ENCODE measurements at regions not wholly inside any gene's neighbourhood (a gene's known extent, or its start where the extent isn't known, plus 50 kb on each side); places are given as distances from the start of the nearest gene placed in this dataset.

GRCh38 chr5:163033656-163034055, 403.7 kb upstream of the CCNG1 start:
- H3K9me3 ChIP-seq (ENCODE audit: control insufficient read depth, low read length): no peaks in the 10 kb centered on the region
- no peaks in the 10 kb centered on the region for H3K4me1 ChIP-seq (ENCODE audit: control insufficient read depth, insufficient read depth, low read length)
- no peak overlapping the region for H3K4me3 ChIP-seq (ENCODE audit: insufficient read depth, low read depth, low read length)
- H3K27ac ChIP-seq (ENCODE audit: insufficient read depth, low read depth, low read length, poor library complexity, severe bottlenecking): no peak overlapping the region
- WGBS, 2 experiments: 32 to 45% methylated on average over 2 to 3 of the region's 3 CpGs
- no peaks in the 10 kb centered on the region for H3K27me3 ChIP-seq (ENCODE audit: control insufficient read depth, insufficient read depth, low read length, poor library complexity, severe bottlenecking)
- H3K36me3 ChIP-seq (ENCODE audit: control insufficient read depth, insufficient read depth, low read length): no peaks in the 10 kb centered on the region

GRCh38 chr5:163041254-163041653, 396.1 kb upstream of the CCNG1 start:
- Histone ChIP-seq H3K36me3 (ENCODE audit: control insufficient read depth, insufficient read depth, low read length) (no peaks in the 10 kb centered on the region), H3K27ac (ENCODE audit: insufficient read depth, low read depth, low read length, poor library complexity, severe bottlenecking) (no peak overlapping the region), H3K4me3 (ENCODE audit: insufficient read depth, low read depth, low read length) (no peak overlapping the region), H3K9me3 (ENCODE audit: control insufficient read depth, low read length) (no peaks in the 10 kb centered on the region), H3K27me3 (ENCODE audit: control insufficient read depth, insufficient read depth, low read length, poor library complexity, severe bottlenecking) (no peaks in the 10 kb centered on the region), H3K4me1 (ENCODE audit: control insufficient read depth, insufficient read depth, low read length) (no peaks in the 10 kb centered on the region)
- 88 to 97% methylated on average over 1 of the region's 1 CpG for WGBS, 2 experiments

- H3K4me3 ChIP-seq (ENCODE audit: insufficient read depth, low read depth, low read length): no peak overlapping the region
- no peak overlapping the region for H3K27ac ChIP-seq (ENCODE audit: insufficient read depth, low read depth, low read length, poor library complexity, severe bottlenecking)
- WGBS, 2 experiments: 77 to 82% methylated on average over 3 of the region's 3 CpGs
- H3K36me3 ChIP-seq (ENCODE audit: control insufficient read depth, insufficient read depth, low read length): no peaks in the 10 kb centered on the region
- H3K27me3 ChIP-seq (ENCODE audit: control insufficient read depth, insufficient read depth, low read length, poor library complexity, severe bottlenecking): no peaks in the 10 kb centered on the region
- H3K9me3 ChIP-seq (ENCODE audit: control insufficient read depth, low read length): no peaks in the 10 kb centered on the region
- no peaks in the 10 kb centered on the region for H3K4me1 ChIP-seq (ENCODE audit: control insufficient read depth, insufficient read depth, low read length)
Observed at GRCh38 chr5:163079618-163080017, 357.8 kb upstream of the CCNG1 start.

GRCh38 chr5:163089230-163089629, 348.2 kb upstream of the CCNG1 start:
- H3K9me3 ChIP-seq (ENCODE audit: control insufficient read depth, low read length): no peaks in the 10 kb centered on the region
- H3K4me1 ChIP-seq (ENCODE audit: control insufficient read depth, insufficient read depth, low read length): no peaks in the 10 kb centered on the region
- H3K27me3 ChIP-seq (ENCODE audit: control insufficient read depth, insufficient read depth, low read length, poor library complexity, severe bottlenecking): no peaks in the 10 kb centered on the region
- no peak overlapping the region for H3K4me3 ChIP-seq (ENCODE audit: insufficient read depth, low read depth, low read length)
- H3K36me3 ChIP-seq (ENCODE audit: control insufficient read depth, insufficient read depth, low read length): no peaks in the 10 kb centered on the region
- 81 to 82% methylated on average over 1 of the region's 1 CpG for WGBS, 2 experiments
- H3K27ac ChIP-seq (ENCODE audit: insufficient read depth, low read depth, low read length, poor library complexity, severe bottlenecking): no peak overlapping the region

GRCh38 chr5:163089926-163090325, 347.5 kb upstream of the CCNG1 start:
- H3K36me3 ChIP-seq (ENCODE audit: control insufficient read depth, insufficient read depth, low read length): no peaks in the 10 kb centered on the region
- WGBS, 2 experiments: no CpG with 5 or more reads among the region's 1 CpG
- no peaks in the 10 kb centered on the region for H3K27me3 ChIP-seq (ENCODE audit: control insufficient read depth, insufficient read depth, low read length, poor library complexity, severe bottlenecking)
- H3K4me3 ChIP-seq (ENCODE audit: insufficient read depth, low read depth, low read length): no peak overlapping the region
- no peaks in the 10 kb centered on the region for H3K4me1 ChIP-seq (ENCODE audit: control insufficient read depth, insufficient read depth, low read length)
- H3K27ac ChIP-seq (ENCODE audit: insufficient read depth, low read depth, low read length, poor library complexity, severe bottlenecking): no peak overlapping the region
- H3K9me3 ChIP-seq (ENCODE audit: control insufficient read depth, low read length): no peaks in the 10 kb centered on the region

GRCh38 chr5:163094492-163095180, 342.8 kb upstream of the CCNG1 start:
- 67 to 69% methylated on average over 7 of the region's 8 CpGs for WGBS, 2 experiments

GRCh38 chr5:163104464-163104863, 332.9 kb upstream of the CCNG1 start:
- Histone ChIP-seq H3K36me3 (ENCODE audit: control insufficient read depth, insufficient read depth, low read length) (no peaks in the 10 kb centered on the region), H3K27me3 (ENCODE audit: control insufficient read depth, insufficient read depth, low read length, poor library complexity, severe bottlenecking) (no peaks in the 10 kb centered on the region)
- WGBS, 2 experiments: 65 to 83% methylated on average over 5 of the region's 5 CpGs

More at GRCh38 chr5:163094492-163095180, 342.8 kb upstream of the CCNG1 start:
- Histone ChIP-seq H3K27ac (ENCODE audit: insufficient read depth, low read depth, low read length, poor library complexity, severe bottlenecking) (no peak overlapping the region), H3K4me1 (ENCODE audit: control insufficient read depth, insufficient read depth, low read length) (no peaks in the 10 kb centered on the region), H3K36me3 (ENCODE audit: control insufficient read depth, insufficient read depth, low read length) (no peaks in the 10 kb centered on the region), H3K27me3 (ENCODE audit: control insufficient read depth, insufficient read depth, low read length, poor library complexity, severe bottlenecking) (no peaks in the 10 kb centered on the region), H3K4me3 (ENCODE audit: insufficient read depth, low read depth, low read length) (no peak overlapping the region), H3K9me3 (ENCODE audit: control insufficient read depth, low read length) (no peaks in the 10 kb centered on the region)

GRCh38 chr5:163105456-163105855, 331.9 kb upstream of the CCNG1 start:
- H3K36me3 ChIP-seq (ENCODE audit: control insufficient read depth, insufficient read depth, low read length): no peaks in the 10 kb centered on the region
- H3K9me3 ChIP-seq (ENCODE audit: control insufficient read depth, low read length): no peaks in the 10 kb centered on the region
- H3K4me3 ChIP-seq (ENCODE audit: insufficient read depth, low read depth, low read length): no peak overlapping the region
- 82 to 84% methylated on average over 2 of the region's 2 CpGs for WGBS, 2 experiments
- H3K27ac ChIP-seq (ENCODE audit: insufficient read depth, low read depth, low read length, poor library complexity, severe bottlenecking): no peak overlapping the region
- no peaks in the 10 kb centered on the region for H3K27me3 ChIP-seq (ENCODE audit: control insufficient read depth, insufficient read depth, low read length, poor library complexity, severe bottlenecking)
- no peaks in the 10 kb centered on the region for H3K4me1 ChIP-seq (ENCODE audit: control insufficient read depth, insufficient read depth, low read length)

More at GRCh38 chr5:163104464-163104863, 332.9 kb upstream of the CCNG1 start:
- Histone ChIP-seq H3K4me1 (ENCODE audit: control insufficient read depth, insufficient read depth, low read length) (no peaks in the 10 kb centered on the region), H3K27ac (ENCODE audit: insufficient read depth, low read depth, low read length, poor library complexity, severe bottlenecking) (no peak overlapping the region), H3K4me3 (ENCODE audit: insufficient read depth, low read depth, low read length) (no peak overlapping the region), H3K9me3 (ENCODE audit: control insufficient read depth, low read length) (no peaks in the 10 kb centered on the region)

GRCh38 chr5:163106098-163106497, 331.3 kb upstream of the CCNG1 start:
- no peak overlapping the region for H3K4me3 ChIP-seq (ENCODE audit: insufficient read depth, low read depth, low read length)
- no peak overlapping the region for H3K27ac ChIP-seq (ENCODE audit: insufficient read depth, low read depth, low read length, poor library complexity, severe bottlenecking)
- WGBS, 2 experiments: 85 to 86% methylated on average over 1 of the region's 1 CpG
- no peaks in the 10 kb centered on the region for H3K4me1 ChIP-seq (ENCODE audit: control insufficient read depth, insufficient read depth, low read length)
- no peaks in the 10 kb centered on the region for H3K36me3 ChIP-seq (ENCODE audit: control insufficient read depth, insufficient read depth, low read length)
- H3K27me3 ChIP-seq (ENCODE audit: control insufficient read depth, insufficient read depth, low read length, poor library complexity, severe bottlenecking): no peaks in the 10 kb centered on the region
- no peaks in the 10 kb centered on the region for H3K9me3 ChIP-seq (ENCODE audit: control insufficient read depth, low read length)

GRCh38 chr5:163108351-163108750, 329.0 kb upstream of the CCNG1 start:
- Histone ChIP-seq H3K27ac (ENCODE audit: insufficient read depth, low read depth, low read length, poor library complexity, severe bottlenecking) (no peak overlapping the region), H3K9me3 (ENCODE audit: control insufficient read depth, low read length) (no peaks in the 10 kb centered on the region), H3K36me3 (ENCODE audit: control insufficient read depth, insufficient read depth, low read length) (no peaks in the 10 kb centered on the region), H3K27me3 (ENCODE audit: control insufficient read depth, insufficient read depth, low read length, poor library complexity, severe bottlenecking) (no peaks in the 10 kb centered on the region), H3K4me3 (ENCODE audit: insufficient read depth, low read depth, low read length) (no peak overlapping the region), H3K4me1 (ENCODE audit: control insufficient read depth, insufficient read depth, low read length) (peaks cover 3% of the 10 kb centered on the region)
- WGBS, 2 experiments: 90 to 93% methylated on average over 1 of the region's 1 CpG
